Activated T-cell treated with anti-CD3 and anti-CD28 coated beads, Interleukin-2, amount 50 U/mL, for 4 hours (primary cell): ENCODE measurements at regions not wholly inside any gene's neighbourhood (a gene's known extent, or its start where the extent isn't known, plus 50 kb on each side); places are given as distances from the start of the nearest gene placed in this dataset.

Source experiments
- ATAC-seq, 2 donors: fragments of 200-7000 bp; cut with Tn5 transposase; one replicate each; pipeline ENCODE4 v1.10.0; 2021
- DNase-seq: peaks from one replicate; pipeline ENCODE4 v3.0.0-alpha.2; 2020
- H3K27me3 Mint-ChIP-seq: one replicate; pipeline ENCODE4 v1.8.0; 2021; ENCODE audit warnings: low read depth, mixed read lengths
- H3K36me3 Mint-ChIP-seq: one replicate; pipeline ENCODE4 v1.8.0; 2022; ENCODE audit warnings: mixed read lengths; ENCODE audit not compliant: insufficient read depth
- H3K4me1 Mint-ChIP-seq: one replicate; pipeline ENCODE4 v1.8.0; 2021; ENCODE audit warnings: low read depth, mixed read lengths
- H3K4me3 Mint-ChIP-seq: one replicate; pipeline ENCODE4 v1.8.0; 2021; ENCODE audit warnings: mild to moderate bottlenecking, moderate library complexity, mixed read lengths
- H3K9me3 Mint-ChIP-seq: one replicate; pipeline ENCODE4 v1.8.0; 2021; ENCODE audit warnings: mixed read lengths

GRCh38 chr5:38634568-38635369 lies 78.3 kb upstream of the LIFR start:
- Mint-ChIP-seq H3K36me3 (no peaks in the 10 kb centered on the region), H3K9me3 (peaks cover 16% of the 10 kb centered on the region), H3K27me3 (peaks cover 18% of the 10 kb centered on the region), H3K4me3 (no peak overlapping the region), H3K4me1 (no peaks in the 10 kb centered on the region)
- ATAC-seq (no peak), DNase-seq (no peak)

DNA sequence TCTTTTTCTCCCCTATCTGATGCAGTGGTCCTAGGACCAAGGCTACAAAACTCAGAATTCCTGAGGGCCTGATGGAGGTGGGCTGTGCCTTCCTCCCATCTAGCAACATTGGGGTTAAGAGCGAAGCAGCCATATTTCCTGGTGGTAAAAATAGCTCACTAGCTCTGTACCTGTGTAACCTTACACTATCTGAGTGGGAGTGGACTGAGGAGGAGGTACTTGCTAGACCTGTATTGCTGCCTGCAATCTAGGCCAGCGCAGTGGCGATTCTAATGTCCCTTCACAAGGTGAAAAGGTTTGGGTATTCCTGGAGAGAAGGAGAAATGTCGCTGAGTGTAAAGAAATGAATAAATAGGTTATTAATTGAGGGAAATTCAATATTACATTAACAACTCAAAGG lies 80.2 kb upstream of the LIFR start:
- Mint-ChIP-seq H3K4me3 (no peak overlapping the region), H3K36me3 (no peaks in the 10 kb centered on the region), H3K27me3 (peaks cover 16% of the 10 kb centered on the region), H3K9me3 (peaks cover 15% of the 10 kb centered on the region), H3K4me1 (no peaks in the 10 kb centered on the region)
- ATAC-seq = no peak
- DNase-seq = no peak

DNA sequence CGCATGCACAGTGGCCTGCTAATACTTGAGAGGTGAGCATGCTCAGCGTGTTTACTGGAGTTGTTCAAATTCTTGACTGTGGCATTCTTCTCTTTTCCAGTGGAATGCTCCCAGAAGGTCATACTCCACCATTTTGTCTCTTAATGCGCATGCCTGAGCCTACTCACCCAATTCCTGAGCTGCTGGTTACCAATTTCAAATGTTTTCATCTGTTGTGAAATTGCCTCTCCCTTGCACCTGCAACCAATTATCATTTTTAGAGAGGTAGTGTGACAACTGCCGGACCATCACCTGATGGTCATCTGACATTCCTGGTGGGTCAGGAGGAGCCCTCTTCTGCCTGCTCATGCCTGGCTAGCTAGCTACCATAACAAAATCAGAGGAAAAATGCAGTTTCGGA lies 82.2 kb upstream of the LIFR start:
- no peaks in the 10 kb centered on the region for H3K9me3 Mint-ChIP-seq
- ATAC-seq = no peak
- DNase-seq = no peak
- H3K4me1 Mint-ChIP-seq = no peaks in the 10 kb centered on the region
- H3K4me3 Mint-ChIP-seq = no peak overlapping the region
- no peaks in the 10 kb centered on the region for H3K36me3 Mint-ChIP-seq
- H3K27me3 Mint-ChIP-seq = peaks cover 6% of the 10 kb centered on the region

DNA sequence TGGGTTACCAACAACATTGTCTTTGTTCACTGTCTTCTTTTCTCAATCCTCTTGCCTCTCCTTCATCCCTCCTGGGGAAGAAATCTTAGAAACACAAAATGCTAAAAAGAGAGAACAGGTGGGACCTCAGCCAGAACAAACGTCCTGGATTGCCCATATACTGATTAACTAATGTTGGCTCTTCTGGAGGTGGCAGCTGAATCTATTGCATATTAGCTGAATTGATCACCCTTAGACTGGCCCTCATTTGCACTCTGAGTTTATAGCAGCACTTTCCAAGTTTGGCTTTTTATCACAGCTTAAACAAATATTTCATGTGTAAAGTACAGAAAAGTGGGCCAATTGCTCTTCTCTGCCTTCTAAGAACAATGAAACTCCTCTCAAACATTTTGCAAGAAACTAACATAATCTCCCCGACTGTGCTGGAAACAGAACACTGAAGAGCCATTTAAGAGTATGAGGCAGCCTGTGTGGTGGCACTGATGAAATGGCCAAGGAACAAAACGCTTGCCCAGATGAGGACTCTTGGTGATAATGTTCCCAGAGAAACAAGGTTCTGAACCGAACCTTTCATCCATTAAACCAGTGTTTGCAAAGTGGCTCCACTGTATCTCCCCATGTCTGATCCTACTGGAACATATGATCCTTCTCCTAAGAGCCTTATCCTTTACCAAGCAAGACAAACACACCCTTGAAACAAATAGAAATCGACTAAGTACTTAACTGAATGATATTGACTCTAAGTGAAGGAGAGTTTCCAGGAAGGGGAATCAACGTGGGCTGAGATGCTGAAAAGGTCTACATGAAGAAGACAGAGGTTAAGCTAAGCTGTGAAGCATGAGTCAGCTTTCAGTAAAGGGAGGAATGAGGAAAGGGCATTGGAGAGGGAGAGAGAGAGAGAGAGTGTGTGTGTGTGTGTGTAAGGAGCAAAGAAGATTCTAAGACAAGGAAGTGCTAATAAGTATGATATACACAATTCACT lies 83.2 kb upstream of the LIFR start:
- Mint-ChIP-seq H3K27me3 (peaks cover 6% of the 10 kb centered on the region), H3K4me1 (no peaks in the 10 kb centered on the region), H3K36me3 (no peaks in the 10 kb centered on the region), H3K4me3 (no peak overlapping the region), H3K9me3 (no peaks in the 10 kb centered on the region)
- ATAC-seq (no peak), DNase-seq (no peak)

DNA sequence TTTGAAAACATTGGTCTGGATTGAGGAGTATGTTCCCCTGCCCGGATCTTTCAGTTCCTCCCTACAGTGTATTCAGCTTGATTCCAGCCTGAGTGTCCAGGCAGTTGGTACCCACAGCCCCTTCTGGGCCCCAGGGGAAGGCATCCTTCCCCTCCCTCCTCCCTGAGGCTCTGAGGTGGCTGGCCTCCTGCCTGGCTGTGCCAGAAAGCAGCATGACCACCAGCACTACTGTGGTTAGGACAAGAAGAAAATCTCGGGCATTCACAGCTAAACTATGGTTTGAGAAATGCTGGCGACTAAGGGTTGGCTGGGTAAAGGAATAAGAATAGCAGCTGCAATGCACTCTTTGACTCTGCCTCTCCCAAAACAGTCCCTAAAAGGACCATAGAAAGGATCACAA lies 84.6 kb upstream of the LIFR start:
- Mint-ChIP-seq H3K4me3 (no peak overlapping the region), H3K27me3 (peaks cover 4% of the 10 kb centered on the region), H3K4me1 (no peaks in the 10 kb centered on the region), H3K9me3 (no peaks in the 10 kb centered on the region), H3K36me3 (no peaks in the 10 kb centered on the region)
- ATAC-seq (no peak), DNase-seq (no peak)

- ATAC-seq = no peak
Measured at GRCh38 chr5:38642189-38642911, 85.9 kb upstream of the LIFR start.

GRCh38 chr5:38643616-38644015 lies 87.2 kb upstream of the LIFR start:
- ATAC-seq = no peak
- H3K9me3 Mint-ChIP-seq = no peaks in the 10 kb centered on the region
- DNase-seq = no peak
- H3K4me1 Mint-ChIP-seq = no peaks in the 10 kb centered on the region
- H3K36me3 Mint-ChIP-seq = no peaks in the 10 kb centered on the region
- no peaks in the 10 kb centered on the region for H3K27me3 Mint-ChIP-seq
- H3K4me3 Mint-ChIP-seq = no peak overlapping the region

More at GRCh38 chr5:38642189-38642911, 85.9 kb upstream of the LIFR start:
- Mint-ChIP-seq H3K4me1 (no peaks in the 10 kb centered on the region), H3K36me3 (no peaks in the 10 kb centered on the region), H3K9me3 (no peaks in the 10 kb centered on the region), H3K27me3 (peaks cover 4% of the 10 kb centered on the region), H3K4me3 (no peak overlapping the region)
- DNase-seq = no peak

DNA sequence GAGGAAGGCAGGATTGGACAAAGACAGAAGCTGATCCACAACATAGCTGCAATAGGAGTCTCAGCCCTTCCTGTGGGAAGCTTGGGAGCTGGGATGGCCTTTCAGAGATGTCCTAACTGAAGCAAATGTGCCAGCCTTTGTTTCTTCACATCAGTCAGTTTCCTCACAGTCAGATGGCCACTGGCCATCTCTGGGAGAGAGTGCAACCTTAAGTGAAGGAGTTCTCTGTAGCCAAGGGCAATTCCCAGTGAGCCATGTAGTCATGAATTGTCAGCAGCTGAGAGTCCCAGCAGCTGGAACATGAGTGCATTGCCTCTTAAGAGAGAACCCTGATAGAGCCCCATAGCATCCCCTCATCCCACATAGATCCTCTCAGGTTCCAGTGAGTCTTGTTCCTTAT lies 89.1 kb upstream of the LIFR start:
- H3K4me3 Mint-ChIP-seq = no peak overlapping the region
- peaks cover 2% of the 10 kb centered on the region for H3K27me3 Mint-ChIP-seq
- no peak for ATAC-seq
- peaks cover 5% of the 10 kb centered on the region for H3K4me1 Mint-ChIP-seq
- H3K9me3 Mint-ChIP-seq = no peaks in the 10 kb centered on the region
- no peak for DNase-seq
- H3K36me3 Mint-ChIP-seq = no peaks in the 10 kb centered on the region

GRCh38 chr5:38648703-38649291 lies 92.4 kb upstream of the LIFR start:
- ATAC-seq (no peak), DNase-seq (no peak)
- H3K27me3 Mint-ChIP-seq = peaks cover 2% of the 10 kb centered on the region
- no peaks in the 10 kb centered on the region for H3K36me3 Mint-ChIP-seq
- peaks cover 8% of the 10 kb centered on the region for H3K4me1 Mint-ChIP-seq
- H3K4me3 Mint-ChIP-seq = no peak overlapping the region
- H3K9me3 Mint-ChIP-seq = no peaks in the 10 kb centered on the region

DNA sequence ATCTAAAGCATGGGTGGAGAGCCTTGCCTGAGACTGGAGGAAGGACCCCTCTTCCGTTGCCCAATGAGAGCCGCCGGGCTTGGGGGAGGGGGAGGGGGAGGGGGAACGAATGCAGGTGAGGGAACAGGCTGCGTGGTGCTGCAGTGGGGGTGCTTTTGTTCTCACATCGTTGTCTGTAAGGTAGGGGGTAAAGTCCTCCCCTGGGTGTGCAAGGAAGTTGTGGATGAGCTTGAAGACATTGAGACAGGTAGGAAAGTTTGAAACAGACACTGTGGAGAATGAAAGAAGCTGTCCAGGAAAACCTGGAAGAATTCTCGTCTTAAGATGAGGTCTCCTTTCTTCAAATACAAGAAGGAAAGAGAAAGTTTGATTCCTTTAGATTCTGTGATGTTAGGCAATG lies 94.1 kb upstream of the LIFR start:
- no peaks in the 10 kb centered on the region for H3K36me3 Mint-ChIP-seq
- ATAC-seq (no peak), DNase-seq (no peak)
- peaks cover 2% of the 10 kb centered on the region for H3K27me3 Mint-ChIP-seq
- peak overlapping the region; percentile 54 for H3K4me3 Mint-ChIP-seq
- H3K9me3 Mint-ChIP-seq = no peaks in the 10 kb centered on the region
- H3K4me1 Mint-ChIP-seq = peaks cover 8% of the 10 kb centered on the region

DNA sequence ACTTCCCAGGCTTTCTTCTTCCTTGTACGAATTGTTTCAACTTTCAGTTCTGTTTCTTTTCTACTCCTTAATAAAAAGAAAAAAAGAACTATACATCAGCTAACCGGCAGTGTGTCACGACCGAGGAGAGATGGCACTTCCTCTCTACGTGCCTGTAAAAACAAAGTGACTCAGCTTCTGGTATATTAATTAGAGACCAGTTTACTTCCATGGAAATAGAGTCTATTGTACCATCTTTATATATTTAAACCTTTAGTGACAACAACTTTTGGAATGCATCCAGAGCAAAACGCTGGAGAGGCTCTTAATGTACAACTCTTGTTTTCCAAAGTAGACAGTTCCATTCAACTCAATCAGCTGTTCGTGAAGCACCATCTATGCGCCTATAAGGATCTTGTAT lies 94.5 kb upstream of the LIFR start:
- Mint-ChIP-seq H3K27me3 (peaks cover 2% of the 10 kb centered on the region), H3K4me3 (peak overlapping the region; percentile 40), H3K9me3 (no peaks in the 10 kb centered on the region), H3K4me1 (peaks cover 8% of the 10 kb centered on the region), H3K36me3 (no peaks in the 10 kb centered on the region)
- ATAC-seq (no peak), DNase-seq (no peak)

- Mint-ChIP-seq H3K36me3 (no peaks in the 10 kb centered on the region), H3K4me3 (no peak overlapping the region), H3K4me1 (peaks cover 8% of the 10 kb centered on the region), H3K9me3 (no peaks in the 10 kb centered on the region), H3K27me3 (peaks cover 2% of the 10 kb centered on the region)
- no peak for DNase-seq
- no peak for ATAC-seq
Measured at GRCh38 chr5:38651806-38652205, 95.4 kb upstream of the LIFR start.

DNA sequence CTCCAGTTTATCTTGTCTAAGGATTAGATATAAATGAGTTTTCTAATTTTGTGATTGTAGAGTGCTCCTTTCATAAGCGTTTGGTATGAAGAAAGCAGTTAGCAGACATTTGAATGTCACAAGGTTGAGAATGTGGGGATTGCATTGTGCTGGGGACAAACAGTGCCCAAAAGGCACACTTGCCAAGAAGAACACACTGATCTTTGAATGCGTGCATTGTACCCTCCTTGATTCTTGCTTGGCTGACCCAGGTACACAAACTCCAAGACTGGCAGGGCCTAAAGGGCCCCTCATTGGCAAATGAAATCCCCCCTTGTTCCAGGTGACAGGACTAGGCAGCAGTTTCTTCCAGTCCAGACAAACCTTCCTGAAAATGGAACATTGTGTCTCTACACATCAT lies 96.9 kb upstream of the LIFR start:
- DNase-seq (no peak), ATAC-seq (no peak)
- H3K4me3 Mint-ChIP-seq = no peak overlapping the region
- no peaks in the 10 kb centered on the region for H3K9me3 Mint-ChIP-seq
- H3K4me1 Mint-ChIP-seq = peaks cover 8% of the 10 kb centered on the region
- peaks cover 2% of the 10 kb centered on the region for H3K27me3 Mint-ChIP-seq
- H3K36me3 Mint-ChIP-seq = no peaks in the 10 kb centered on the region

DNA sequence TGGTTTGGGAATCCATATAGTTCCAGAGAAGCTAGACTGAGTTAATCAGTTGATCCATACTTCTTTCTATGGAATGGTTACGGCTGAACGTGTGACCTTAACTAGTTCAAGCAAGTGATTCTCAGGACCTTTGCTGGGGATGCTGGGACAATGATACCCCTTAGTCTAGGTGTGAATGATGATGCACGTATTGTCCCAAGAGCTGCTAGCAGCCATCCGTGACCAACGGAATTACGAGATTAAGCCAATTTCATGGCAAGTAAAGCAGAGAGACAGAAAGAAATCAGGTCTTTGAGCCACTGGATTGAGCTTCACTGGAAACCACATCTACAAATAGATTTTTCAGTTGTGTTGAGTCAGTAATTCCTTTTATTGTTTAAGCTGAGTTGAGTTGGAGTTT lies 99.2 kb upstream of the LIFR start:
- ATAC-seq (no peak), DNase-seq (no peak)
- Mint-ChIP-seq H3K27me3 (peaks cover 7% of the 10 kb centered on the region), H3K4me3 (no peak overlapping the region), H3K4me1 (peaks cover 1% of the 10 kb centered on the region), H3K36me3 (no peaks in the 10 kb centered on the region), H3K9me3 (no peaks in the 10 kb centered on the region)
